HL-60 (cell line): ENCODE measurements at regions not wholly inside any gene's neighbourhood (a gene's known extent, or its start where the extent isn't known, plus 50 kb on each side); places are given as distances from the start of the nearest gene placed in this dataset.
"Not testable (repeated sequence)": the region's sequence is repeated elsewhere in the genome, so short reads cannot be mapped to it uniquely, and the experiment has no call there.

Experiments used
- CTCF ChIP-seq: IDR thresholded peaks from one replicate; pipeline ENCODE4 v1.5.1; 2011; ENCODE audit warnings: low read length, control low read depth, inconsistent platforms; ENCODE audit not compliant: insufficient read depth
- GABPA ChIP-seq: IDR thresholded peaks from 2 replicates; pipeline ENCODE4 v1.6.1; 2012; ENCODE audit warnings: low read depth
- POLR2AphosphoS5 ChIP-seq: IDR thresholded peaks from 2 replicates; pipeline ENCODE4 v1.6.1; 2012; ENCODE audit warnings: low read depth
- REST ChIP-seq: IDR thresholded peaks from 2 replicates; pipeline ENCODE4 v1.6.1; 2012; ENCODE audit warnings: low read depth; ENCODE audit not compliant: insufficient replicate concordance
- SPI1 ChIP-seq: IDR thresholded peaks from 2 replicates; pipeline ENCODE4 v1.6.1; 2012; ENCODE audit warnings: low read depth, mild to moderate bottlenecking, borderline replicate concordance

- TF ChIP-seq POLR2AphosphoS5, CTCF, REST, GABPA, SPI1: not testable (repeated sequence)
These were observed 405.0 kb upstream of the RPS6KA3 start for GRCh38 chrX:20671746-20672145.
